GM12874 (cell line): ENCODE measurements at regions not wholly inside any gene's neighbourhood (a gene's known extent, or its start where the extent isn't known, plus 50 kb on each side); places are given as distances from the start of the nearest gene placed in this dataset.

Experiments
- TF ChIP-seq, protein P1 (sequence below): IDR thresholded peaks from 2 replicates; pipeline ENCODE4 v1.5.1; 2011; ENCODE audit warnings: low read depth, mild to moderate bottlenecking, control low read depth, low read length, moderate library complexity; ENCODE audit not compliant: insufficient read depth

DNA sequence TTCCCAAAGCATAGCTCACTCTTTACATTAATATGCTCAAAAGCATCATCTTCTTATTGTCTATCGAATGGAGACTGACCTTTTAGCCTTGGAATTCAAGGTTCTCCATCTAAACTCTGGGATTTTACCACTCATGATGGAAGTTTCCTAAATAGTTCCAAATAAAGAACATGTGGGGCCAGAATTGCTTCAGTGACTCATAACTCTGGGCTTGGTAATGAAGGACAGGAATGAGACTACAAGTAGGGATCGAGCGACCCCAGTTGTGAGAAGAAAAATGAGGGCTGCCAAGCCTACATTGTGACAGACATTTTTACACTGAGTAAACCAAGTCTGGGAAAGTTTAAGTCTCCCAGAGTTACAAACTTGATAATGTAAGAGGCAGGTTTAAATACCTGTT is 269.9 kb downstream of the CBLL2 start:
- TF ChIP-seq, protein P1, sequence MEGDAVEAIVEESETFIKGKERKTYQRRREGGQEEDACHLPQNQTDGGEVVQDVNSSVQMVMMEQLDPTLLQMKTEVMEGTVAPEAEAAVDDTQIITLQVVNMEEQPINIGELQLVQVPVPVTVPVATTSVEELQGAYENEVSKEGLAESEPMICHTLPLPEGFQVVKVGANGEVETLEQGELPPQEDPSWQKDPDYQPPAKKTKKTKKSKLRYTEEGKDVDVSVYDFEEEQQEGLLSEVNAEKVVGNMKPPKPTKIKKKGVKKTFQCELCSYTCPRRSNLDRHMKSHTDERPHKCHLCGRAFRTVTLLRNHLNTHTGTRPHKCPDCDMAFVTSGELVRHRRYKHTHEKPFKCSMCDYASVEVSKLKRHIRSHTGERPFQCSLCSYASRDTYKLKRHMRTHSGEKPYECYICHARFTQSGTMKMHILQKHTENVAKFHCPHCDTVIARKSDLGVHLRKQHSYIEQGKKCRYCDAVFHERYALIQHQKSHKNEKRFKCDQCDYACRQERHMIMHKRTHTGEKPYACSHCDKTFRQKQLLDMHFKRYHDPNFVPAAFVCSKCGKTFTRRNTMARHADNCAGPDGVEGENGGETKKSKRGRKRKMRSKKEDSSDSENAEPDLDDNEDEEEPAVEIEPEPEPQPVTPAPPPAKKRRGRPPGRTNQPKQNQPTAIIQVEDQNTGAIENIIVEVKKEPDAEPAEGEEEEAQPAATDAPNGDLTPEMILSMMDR: no peak

DNA sequence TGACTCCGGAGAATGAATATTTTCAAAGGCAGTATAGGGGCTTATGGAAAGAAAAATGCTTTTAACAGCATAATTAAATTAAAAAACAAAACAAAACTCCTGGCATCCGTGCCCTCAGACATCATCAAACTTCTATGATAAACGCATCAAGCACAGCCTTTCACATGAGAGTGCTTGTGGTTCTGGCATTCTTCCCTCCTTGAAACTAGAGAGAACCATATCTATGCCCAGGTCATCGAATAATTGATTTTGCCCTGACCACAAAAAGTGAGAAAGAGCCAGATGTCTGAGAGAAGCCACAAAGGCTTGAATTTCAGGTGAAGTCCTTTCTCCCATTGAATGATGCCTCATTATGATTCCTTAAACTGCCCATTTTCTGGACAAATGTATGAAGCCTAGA is 286.8 kb downstream of the CBLL2 start:
- TF ChIP-seq, protein P1: no peak

DNA sequence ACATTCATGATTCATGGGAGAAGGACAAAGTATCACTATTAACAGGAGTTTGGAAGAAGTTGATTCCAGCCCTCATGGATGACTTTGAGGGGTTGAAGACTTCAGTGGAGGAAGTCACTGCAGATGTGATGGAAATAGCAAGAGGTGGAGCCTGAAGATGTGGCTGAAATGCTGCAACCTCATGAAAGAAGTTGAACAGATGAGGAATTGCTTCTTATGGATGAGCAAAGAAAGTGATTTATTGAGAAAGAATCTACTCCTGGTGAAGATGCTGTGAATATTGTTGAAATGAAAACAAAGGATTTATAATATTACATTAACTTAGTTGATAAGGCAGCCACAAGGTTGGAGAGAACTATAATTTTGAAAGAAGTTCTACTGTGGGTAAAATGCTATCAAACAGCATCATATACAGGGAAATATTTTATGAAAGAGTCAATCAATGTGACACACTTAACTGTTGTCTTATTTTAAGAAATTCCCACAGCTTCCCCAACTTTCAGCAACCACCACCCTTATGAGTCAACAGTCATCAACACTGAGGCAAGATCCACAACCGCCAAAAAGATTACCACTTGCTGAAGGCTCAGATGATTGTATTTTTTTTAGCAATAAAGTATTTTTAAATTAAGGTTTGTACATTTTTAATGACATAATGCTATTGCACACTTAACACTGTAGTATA is 302.6 kb downstream of the CBLL2 start:
- TF ChIP-seq, protein P1: no peak

DNA sequence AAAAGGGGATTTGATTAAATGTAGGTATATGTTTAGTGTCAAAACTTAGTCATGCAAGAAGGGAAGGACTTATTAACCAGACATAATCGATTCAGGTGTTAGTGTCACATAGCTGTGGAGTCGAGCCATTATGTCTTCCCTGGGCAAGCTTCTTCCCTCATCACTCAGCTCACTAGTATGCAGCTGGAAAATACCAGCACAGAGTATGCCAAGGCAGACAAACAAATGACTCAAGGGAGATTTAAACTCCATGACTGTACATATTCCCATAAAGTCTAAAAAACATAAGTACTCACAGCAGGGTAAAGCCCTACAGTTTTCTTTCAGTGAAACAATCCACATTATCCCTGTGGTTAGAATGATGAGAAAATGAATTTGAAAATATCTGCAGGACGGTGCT is 304.5 kb downstream of the CBLL2 start:
- TF ChIP-seq, protein P1: no peak

DNA sequence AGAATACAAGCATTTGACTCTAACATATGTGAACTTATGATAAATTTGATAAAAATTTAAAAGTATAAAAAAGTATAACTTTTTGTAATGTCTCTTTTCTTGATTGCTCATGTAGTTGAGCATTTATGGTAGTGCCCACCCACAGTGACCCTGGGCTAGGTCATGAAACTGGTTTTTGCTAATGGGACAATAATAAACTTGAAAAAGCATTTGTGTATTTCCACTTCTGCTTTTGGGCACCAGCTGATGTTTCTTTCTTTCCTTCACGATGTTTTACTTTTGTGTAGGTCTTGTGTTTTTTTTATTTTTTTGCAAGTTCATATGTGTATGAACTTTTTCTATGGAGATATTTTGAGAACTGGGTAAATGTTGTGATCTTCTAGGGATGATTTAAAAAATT is 313.1 kb downstream of the CBLL2 start:
- TF ChIP-seq, protein P1: no peak

DNA sequence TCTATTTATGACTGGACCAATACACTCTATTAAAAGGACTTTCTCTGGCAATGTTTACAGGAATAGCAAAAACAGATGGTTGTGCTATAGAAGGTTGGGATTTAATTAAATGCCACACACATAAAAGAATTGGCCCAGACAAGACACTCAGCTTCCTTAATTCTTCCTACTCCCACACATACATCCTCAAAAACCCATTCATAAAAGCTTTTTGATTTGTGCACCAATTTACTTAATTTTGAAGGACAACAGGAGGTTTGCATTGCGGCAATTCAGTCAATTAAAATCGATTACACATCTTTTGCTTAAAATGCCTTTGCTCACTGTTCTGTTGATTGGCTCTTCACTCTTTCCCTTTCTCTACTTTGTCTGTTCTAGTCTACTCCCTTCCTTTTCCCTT is 317.1 kb downstream of the CBLL2 start:
- TF ChIP-seq, protein P1: no peak

DNA sequence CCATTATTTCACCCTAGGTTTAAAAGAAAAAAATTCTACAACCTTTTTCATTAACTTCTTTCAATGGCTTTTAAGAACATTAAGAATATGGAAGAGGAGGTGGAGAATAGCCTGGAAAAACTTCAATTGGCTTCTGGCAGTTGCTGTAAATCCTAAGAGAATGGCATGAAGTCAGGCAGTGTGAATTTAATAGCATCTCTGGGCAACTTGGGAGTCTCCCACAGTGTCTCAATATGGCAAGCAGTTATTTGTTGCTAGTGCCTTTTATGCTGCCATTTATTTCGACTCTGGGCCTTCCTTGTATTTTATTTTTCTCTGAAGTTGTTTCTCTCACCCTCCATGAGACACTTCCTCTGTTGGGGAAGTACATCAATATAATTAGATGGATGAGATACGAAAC is 322.1 kb downstream of the CBLL2 start:
- TF ChIP-seq, protein P1: no peak
